Mucosa of descending colon (tissue), 3 donors: ENCODE measurements at regions not wholly inside any gene's neighbourhood (a gene's known extent, or its start where the extent isn't known, plus 50 kb on each side); places are given as distances from the start of the nearest gene placed in this dataset.
A peak's percentile ranks its signal among the peaks of the same experiment; 100 is the strongest.
"Not testable (repeated sequence)": the region's sequence is repeated elsewhere in the genome, so short reads cannot be mapped to it uniquely, and the experiment has no call there.

Experiments
- ATAC-seq: fragments of 200-7000 bp; cut with Tn5 transposase; one replicate; pipeline ENCODE4 v1.9.1; 2020; ENCODE audit warnings: mild to moderate bottlenecking, moderate library complexity
- DNase-seq, 3 donors: peaks; one replicate each; pipeline ENCODE4 v3.0.0-alpha.2; 2020
- H3K36me3 ChIP-seq: fragments of 200-600 bp; one replicate; pipeline ENCODE4 v1.8.0; 2021; ENCODE audit warnings: low read depth, mild to moderate bottlenecking
- H3K4me1 ChIP-seq: fragments of 200-600 bp; one replicate; pipeline ENCODE4 v1.8.0; 2021; ENCODE audit warnings: low read depth, mild to moderate bottlenecking
- H3K4me3 ChIP-seq: fragments of 200-600 bp; one replicate; pipeline ENCODE4 v1.8.0; 2021; ENCODE audit warnings: mild to moderate bottlenecking
- H3K9me3 ChIP-seq: fragments of 200-600 bp; one replicate; pipeline ENCODE4 v1.8.0; 2021; ENCODE audit warnings: mild to moderate bottlenecking
- intact Hi-C, 2 donors: fragments of 100-400 bp; cut with DNase I in 1 of 2; cut with micrococcal nuclease in 1 of 2; formaldehyde crosslinking; loops; one replicate each; pipeline versions ENCODE4 v1.11.0 to v1.11.1; 2022; cut with DNase I, micrococcal nuclease
- donor health status: DM: no; HTN: no; CAD: no; lungs with moderate emphysema.
- donor health status: DM: no; HTN: no; CAD: no.
- donor health status: DM: no; HTN: yes; CAD: no.

DNA sequence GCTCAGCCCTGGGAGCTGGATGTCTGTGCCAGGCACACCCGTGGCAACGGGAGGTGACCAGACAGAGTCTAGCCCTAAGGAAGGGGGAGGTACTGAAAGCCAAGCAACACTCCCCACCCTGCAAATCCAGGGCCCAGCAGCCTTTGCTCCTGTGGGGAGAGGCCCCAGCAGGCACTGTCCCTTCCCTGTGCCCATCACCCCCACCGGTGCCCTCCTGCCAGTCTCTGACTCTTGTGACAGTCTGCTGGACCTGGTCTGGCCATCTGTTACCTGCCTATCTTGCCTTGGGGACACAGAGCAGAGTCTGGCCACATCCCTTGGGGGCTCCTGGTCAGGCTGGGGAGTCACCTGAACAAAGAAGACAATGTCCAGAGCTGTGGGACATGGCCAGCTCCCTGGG is 520.2 kb downstream of the TP53TG3F start:
- intact Hi-C loops, H3K36me3 ChIP-seq, H3K4me1 ChIP-seq, H3K9me3 ChIP-seq, DNase-seq, ATAC-seq, H3K4me3 ChIP-seq: not testable (repeated sequence)

DNA sequence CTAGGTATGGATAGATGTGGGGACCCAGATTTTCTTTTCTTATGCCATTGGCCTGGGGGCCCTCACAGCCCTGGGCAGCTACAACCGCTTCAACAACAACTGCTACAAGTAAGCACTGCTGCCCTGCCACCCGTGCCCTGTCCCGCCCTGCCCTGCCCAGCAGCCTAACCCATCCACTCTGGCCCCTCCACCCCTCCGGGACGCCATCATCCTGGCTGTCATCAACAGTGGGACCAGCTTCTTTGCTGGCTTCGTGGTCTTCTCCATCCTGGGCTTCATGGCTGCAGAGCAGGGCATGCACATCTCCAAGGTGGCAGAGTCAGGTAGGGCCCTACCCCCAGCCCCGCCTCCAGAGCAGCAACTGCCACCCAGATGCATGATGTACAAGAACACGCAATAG is 521.3 kb downstream of the TP53TG3F start:
- H3K36me3 ChIP-seq, intact Hi-C loops, H3K9me3 ChIP-seq, H3K4me3 ChIP-seq, ATAC-seq, H3K4me1 ChIP-seq: not testable (repeated sequence)
- DNase-seq: peak in 1 of 3 donors; percentile 14

DNA sequence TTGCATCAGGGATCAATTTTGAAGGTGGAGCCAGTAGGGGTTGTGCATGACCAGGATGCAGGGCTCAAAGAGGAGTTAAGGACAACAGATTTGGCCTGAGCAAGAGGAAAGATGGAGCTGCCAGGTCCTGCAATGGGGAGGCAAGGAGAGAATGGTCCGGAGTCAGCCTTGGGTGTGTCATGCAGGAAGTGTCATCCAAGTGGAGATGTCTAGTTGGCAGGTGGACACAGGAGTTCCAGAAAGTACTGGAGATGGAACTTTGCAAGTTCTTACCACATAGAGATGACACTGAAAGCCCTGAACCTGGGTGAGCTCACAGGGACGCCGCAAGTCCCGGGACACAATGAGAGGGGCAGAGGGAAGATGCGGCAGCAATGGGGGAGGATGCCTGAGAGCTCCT is 525.0 kb downstream of the TP53TG3F start:
- H3K4me3 ChIP-seq, intact Hi-C loops, DNase-seq, H3K9me3 ChIP-seq, H3K4me1 ChIP-seq, ATAC-seq, H3K36me3 ChIP-seq: not testable (repeated sequence)

DNA sequence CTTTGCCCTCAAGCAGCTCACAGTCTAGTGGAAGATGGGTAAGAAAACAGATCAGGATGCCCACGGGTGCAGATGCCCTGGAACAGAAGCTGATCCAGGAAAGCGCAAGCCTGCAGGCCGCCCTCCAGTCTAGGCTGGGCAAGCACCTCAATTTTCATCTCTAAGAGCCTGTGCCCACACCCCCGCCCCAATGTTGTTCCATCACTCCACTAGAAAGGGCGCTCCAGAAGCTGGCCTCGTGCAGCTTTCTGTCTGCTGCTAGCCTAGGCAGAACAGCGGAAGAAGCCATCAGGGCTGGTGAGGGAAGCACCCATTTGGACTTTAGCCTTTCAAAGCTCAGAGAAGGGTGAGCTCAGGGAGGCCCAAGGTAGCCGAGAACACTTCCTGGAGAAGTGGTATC is 527.1 kb downstream of the TP53TG3F start:
- H3K4me3 ChIP-seq, H3K9me3 ChIP-seq, intact Hi-C loops, H3K4me1 ChIP-seq, ATAC-seq, H3K36me3 ChIP-seq: not testable (repeated sequence)
- peak in 1 of 3 donors; percentile 11 for DNase-seq

DNA sequence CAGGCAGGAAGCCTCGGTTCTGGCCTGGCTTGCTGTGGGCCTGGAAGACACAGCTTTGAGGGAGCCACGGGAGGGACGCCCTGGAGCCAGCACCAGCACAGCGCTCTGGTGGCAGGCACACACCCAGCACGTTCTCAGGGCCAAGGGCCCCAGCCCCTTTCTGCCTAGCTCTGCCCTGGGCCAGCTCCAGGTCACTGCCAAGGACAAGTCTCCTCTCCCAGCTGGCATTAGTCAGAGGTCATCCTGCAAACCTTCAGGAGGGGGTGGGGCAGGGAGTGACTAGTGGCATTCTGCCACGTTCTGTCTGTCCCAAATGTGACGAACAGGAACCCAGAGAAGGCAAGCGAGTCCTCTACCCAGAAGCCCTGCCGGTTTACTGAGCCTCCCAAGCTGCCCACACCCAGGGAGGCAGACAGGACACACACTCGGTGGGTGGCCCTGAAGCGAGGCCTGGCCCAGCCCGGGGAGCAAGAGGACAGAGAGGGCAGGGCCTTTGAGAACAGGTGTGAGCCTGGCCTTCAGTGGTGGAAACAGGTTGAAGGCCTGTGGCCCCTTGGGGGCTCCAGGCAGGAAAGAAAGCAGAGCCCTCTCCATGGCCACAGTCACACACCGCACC is 528.0 kb downstream of the TP53TG3F start:
- H3K4me3 ChIP-seq, H3K4me1 ChIP-seq, intact Hi-C loops, H3K36me3 ChIP-seq, H3K9me3 ChIP-seq, DNase-seq: not testable (repeated sequence)
- peak; percentile 11 for ATAC-seq

DNA sequence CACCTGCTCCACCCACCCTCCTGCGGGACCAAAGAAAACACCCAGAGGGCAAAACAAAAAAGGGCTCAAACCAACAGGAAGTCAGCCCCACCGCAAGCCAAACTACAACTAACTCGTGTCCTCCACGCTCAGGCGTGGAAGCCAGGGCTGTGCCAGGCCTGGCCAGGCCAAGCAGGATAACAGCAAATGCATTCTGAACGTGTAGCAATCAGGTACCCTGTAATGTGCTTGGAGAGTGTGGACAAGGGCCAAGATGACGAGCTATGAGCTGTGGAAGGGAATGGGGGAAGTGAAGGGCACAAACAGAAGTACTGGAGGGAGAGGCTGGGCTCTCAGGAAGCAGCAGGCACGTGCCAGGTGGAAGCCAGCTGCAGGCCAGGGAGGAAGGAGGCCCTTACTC is 528.6 kb downstream of the TP53TG3F start:
- ATAC-seq, H3K4me3 ChIP-seq, DNase-seq, H3K9me3 ChIP-seq, H3K36me3 ChIP-seq, H3K4me1 ChIP-seq, intact Hi-C loops: not testable (repeated sequence)

DNA sequence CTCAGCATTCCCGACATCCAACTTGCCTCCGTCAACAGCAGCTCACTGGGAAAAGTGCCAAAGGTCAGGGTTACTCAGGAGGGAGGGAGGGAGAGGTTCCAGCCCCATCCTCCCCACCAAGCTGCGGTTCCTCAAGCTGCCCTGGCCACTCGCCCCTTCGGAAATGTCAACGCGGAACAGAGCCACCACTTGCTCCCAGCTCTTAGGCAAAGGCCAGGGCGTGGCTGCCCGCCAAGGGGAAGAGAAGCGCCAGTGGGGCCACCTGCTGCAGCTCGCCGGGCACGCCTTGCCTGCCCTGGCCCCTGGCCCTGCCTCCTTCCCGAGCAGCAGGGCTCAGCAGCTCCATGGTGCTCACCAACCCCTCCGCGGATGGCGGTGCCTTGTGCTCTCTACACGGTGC is 531.1 kb downstream of the TP53TG3F start:
- H3K9me3 ChIP-seq, intact Hi-C loops, H3K36me3 ChIP-seq, H3K4me3 ChIP-seq, DNase-seq, ATAC-seq, H3K4me1 ChIP-seq: not testable (repeated sequence)

DNA sequence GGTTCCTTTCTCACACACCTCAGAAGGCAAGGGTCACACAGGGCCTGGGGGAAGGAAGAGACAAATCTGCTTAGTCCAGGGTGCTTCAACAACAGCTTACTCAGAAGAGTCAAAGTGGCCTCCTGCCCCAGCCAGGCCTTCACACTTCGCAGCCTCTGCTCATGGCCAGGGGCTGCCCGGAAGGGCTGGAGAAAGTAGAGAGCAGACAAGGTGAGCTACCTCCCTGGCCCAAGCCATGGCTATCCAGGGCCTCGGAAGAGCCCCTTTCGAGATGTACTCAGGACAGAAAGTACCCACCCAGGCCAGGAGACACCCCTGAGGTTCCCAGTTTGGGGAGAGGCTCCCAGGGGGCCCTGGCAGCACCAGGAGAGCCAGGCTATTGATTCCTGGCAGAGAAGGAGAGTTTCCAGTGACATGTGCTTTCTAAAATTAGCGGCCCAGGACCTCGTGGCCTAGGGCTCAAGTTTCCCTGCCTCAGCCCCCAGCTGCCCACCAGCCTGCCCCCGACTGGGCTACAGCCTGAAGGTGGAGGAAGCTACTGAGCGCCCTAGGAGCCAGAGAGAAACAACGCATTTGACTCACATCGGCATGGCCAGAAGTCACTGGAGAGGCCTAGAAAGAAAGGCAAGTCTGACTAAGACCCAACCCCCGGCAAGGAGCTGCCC is 533.2 kb downstream of the TP53TG3F start:
- intact Hi-C loops, H3K9me3 ChIP-seq, DNase-seq, H3K4me1 ChIP-seq, H3K36me3 ChIP-seq, H3K4me3 ChIP-seq, ATAC-seq: not testable (repeated sequence)

DNA sequence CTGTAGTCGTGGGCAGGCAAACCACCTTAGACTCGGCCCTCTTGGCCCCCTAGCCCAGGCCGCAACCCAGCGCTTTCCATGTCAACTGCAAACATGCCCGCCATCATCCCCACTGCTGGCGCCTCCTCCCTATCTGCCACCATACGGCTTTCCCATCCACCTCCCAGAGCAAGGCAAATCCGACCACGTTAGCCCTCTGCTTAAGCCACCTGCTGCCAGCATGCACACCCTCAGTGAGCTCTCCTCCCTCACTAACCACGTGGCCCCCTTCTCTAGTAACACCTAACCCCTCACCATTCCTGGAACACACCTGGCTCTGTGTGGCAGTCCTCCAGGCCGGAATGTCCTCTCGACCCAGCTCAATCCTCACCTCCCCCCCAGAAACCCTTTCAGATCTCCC is 534.8 kb downstream of the TP53TG3F start:
- ATAC-seq, H3K9me3 ChIP-seq, H3K4me1 ChIP-seq, DNase-seq, intact Hi-C loops, H3K36me3 ChIP-seq, H3K4me3 ChIP-seq: not testable (repeated sequence)

DNA sequence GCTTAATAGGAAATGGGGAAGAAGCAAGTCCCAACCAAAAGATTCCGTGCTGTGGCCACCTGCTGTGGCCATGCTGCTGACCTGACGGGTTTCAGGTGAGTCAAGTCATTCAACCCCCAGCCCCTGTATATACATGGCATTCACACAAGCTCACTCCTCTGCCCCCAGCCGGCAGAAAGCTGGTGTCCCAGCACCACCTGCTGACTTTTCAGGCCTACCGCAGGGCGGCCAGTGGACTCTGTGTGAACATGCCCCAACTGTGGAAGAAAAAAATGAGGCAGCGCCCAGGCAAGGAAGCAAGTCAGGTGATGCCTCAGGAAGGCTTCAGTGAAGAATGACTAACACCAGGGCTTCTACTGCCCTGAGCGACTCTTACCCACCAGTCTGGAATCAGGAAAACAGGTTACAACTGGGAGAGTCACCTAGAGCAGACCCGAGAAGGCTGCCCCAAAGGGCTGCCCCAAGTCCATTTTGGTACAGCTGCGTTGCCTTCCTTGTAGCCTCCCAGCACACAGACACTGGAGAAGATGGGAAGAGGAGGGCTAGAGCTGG is 536.5 kb downstream of the TP53TG3F start:
- H3K4me1 ChIP-seq, intact Hi-C loops, ATAC-seq, H3K4me3 ChIP-seq, H3K36me3 ChIP-seq, DNase-seq, H3K9me3 ChIP-seq: not testable (repeated sequence)

DNA sequence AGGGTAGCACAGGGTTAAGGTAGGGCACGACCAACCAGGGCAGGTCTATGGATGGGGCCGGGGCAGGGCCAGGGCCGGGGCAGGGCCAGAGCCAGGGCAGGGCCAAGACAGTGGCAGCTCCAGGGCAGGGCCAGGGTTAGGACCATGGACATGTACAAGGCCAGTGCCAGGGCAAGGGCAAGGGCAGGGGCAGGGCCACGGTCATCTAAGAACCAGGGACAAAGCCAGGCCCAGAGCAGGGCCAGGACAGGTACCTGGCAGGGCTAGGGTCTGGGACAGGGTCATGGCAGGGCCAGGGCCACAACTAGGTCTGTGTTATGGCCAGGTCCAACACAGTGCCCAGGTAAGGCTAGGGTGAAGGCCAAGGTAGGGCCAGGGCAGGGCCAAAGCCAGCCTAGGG is 541.8 kb downstream of the TP53TG3F start:
- H3K4me3 ChIP-seq, H3K9me3 ChIP-seq, ATAC-seq, H3K36me3 ChIP-seq, H3K4me1 ChIP-seq, DNase-seq, intact Hi-C loops: not testable (repeated sequence)

DNA sequence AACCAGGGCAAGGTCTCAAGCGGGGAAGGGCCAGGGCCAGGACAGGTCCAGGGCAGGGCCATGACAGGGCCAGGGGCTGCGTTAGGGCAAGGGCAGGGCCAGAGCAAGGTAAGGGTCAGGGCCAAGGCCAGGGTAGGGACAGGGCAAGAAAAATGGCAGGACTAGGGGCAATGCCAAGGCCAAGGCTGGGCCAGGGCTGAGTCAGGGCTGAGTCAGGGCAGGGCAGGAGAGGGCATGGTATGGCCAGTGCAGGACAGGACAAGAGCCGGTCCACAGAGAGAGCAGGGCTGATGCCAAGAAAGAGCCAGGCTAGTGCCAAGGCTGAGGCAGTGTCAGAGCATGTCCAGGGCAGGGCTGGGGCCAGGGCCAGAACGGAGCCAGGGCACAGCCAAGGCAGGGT is 542.5 kb downstream of the TP53TG3F start:
- intact Hi-C loops, H3K4me3 ChIP-seq, H3K36me3 ChIP-seq, DNase-seq, H3K9me3 ChIP-seq, H3K4me1 ChIP-seq, ATAC-seq: not testable (repeated sequence)

DNA sequence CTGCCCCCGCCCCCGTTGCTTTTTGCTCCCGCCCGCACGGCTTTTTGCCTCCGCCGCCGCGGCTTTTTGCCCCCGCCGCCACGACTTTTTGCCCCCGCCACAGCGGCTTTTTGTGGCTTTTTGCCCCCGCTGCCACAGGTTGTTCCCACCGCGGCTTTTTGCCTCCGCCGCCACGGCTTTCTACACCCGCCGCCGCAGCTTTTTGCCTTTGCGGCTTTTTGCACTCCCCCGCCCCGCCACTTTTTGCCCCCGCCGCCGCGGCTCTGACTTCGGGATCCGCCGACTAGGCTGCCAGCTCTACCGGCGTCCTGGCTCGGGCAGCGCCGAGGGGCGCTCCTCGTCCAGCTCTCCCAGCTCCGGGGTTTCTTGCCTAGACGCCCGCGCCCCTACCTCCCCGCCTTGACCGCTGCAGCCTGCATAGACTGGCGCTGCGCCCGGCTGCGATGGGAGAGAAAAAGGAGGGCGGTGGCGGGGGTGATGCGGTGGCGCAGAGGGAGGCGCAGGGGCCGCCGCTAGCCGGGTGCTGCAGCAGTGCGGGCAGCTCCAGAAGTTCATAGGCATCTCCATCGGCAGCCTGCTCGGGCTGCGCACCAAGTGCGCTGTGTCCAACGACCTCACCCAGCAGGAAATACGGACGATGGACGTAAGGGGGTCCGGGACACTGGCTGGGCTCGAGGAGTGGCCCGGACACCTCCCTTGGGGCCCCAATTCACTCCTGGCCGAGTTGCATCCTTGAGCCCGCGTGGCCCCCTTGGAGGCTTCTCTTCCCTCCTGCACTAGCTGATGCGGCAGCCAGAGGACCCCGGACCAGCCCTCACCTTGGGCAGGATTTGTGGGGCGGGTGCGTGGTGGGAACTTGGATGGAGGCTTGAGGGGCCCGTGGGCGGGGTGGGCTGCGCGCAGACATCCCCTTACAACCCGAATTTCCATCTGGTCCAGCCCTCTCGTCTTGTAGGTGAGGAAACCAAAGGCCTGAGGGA is 555.7 kb downstream of the TP53TG3F start:
- H3K4me3 ChIP-seq, intact Hi-C loops, ATAC-seq, H3K4me1 ChIP-seq, H3K36me3 ChIP-seq: not testable (repeated sequence)
- peaks cover 23% of the 10 kb centered on the region for H3K9me3 ChIP-seq
- DNase-seq: peak in 1 of 3 donors; percentile 37

DNA sequence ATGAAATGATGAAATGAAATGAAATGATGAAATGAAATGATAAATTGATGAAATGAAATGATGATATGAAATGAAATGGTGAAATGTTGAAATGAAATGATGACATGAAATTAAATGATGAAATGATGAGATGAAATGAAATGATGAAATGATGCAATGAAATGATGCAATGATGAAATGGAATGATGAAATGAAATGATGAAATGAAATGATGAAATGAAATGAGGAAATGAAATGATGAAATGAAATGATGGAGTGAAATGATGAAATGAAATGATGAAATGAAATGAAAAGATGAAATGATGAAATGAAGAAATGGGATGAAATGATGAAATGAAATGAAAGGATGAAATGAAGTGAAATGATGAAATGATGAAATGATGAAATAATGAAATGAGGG is 558.9 kb downstream of the TP53TG3F start:
- H3K4me3 ChIP-seq, intact Hi-C loops, H3K36me3 ChIP-seq, H3K4me1 ChIP-seq, ATAC-seq, DNase-seq: not testable (repeated sequence)
- H3K9me3 ChIP-seq: peaks cover 27% of the 10 kb centered on the region
